Activated naive CD4-positive, alpha-beta T cell treated with anti-CD3 and anti-CD28 coated beads for 36 hours (primary cell): ENCODE measurements at regions not wholly inside any gene's neighbourhood (a gene's known extent, or its start where the extent isn't known, plus 50 kb on each side); places are given as distances from the start of the nearest gene placed in this dataset.

Source experiments
- CTCF ChIA-PET: fragments of 350-600 bp; sonication (Branson Sonifier 250); formaldehyde crosslinking; loops from one replicate; lab custom pipeline; 2021; ENCODE audit warnings: antibody characterized with exemption; lab: Charles Lee
- DNase-seq: peaks from one replicate; pipeline ENCODE4 v3.0.0-alpha.2; 2020
- H3K27ac Mint-ChIP-seq: one replicate; pipeline ENCODE4 v1.8.0; 2021; ENCODE audit warnings: mild to moderate bottlenecking, mixed read lengths
- H3K27me3 Mint-ChIP-seq: one replicate; pipeline ENCODE4 v1.8.0; 2021; ENCODE audit warnings: low read depth, mixed read lengths
- H3K36me3 Mint-ChIP-seq: one replicate; pipeline ENCODE4 v1.8.0; 2021; ENCODE audit warnings: low read depth, mixed read lengths
- H3K4me1 Mint-ChIP-seq: one replicate; pipeline ENCODE4 v1.8.0; 2021; ENCODE audit warnings: low read depth, mixed read lengths
- H3K4me3 Mint-ChIP-seq: one replicate; pipeline ENCODE4 v1.8.0; 2021; ENCODE audit warnings: mild to moderate bottlenecking, moderate library complexity, mixed read lengths
- H3K9me3 Mint-ChIP-seq: one replicate; pipeline ENCODE4 v1.8.0; 2021; ENCODE audit warnings: mixed read lengths
- intact Hi-C: fragments of 100-400 bp; cut with micrococcal nuclease; formaldehyde crosslinking; loops from one replicate; pipeline ENCODE4 v1.15.1; 2023

- H3K27ac Mint-ChIP-seq: no peak overlapping the region
- intact Hi-C loops: no loop called here
- H3K4me3 Mint-ChIP-seq: no peak overlapping the region
- peaks cover 1% of the 10 kb centered on the region for H3K9me3 Mint-ChIP-seq
- CTCF ChIA-PET: no interaction called here
- no peak for DNase-seq
- H3K4me1 Mint-ChIP-seq: no peaks in the 10 kb centered on the region
- no peaks in the 10 kb centered on the region for H3K36me3 Mint-ChIP-seq
- no peaks in the 10 kb centered on the region for H3K27me3 Mint-ChIP-seq
Observed at GRCh38 chr9:13596383-13596970, 317.0 kb upstream of the MPDZ start.

DNA sequence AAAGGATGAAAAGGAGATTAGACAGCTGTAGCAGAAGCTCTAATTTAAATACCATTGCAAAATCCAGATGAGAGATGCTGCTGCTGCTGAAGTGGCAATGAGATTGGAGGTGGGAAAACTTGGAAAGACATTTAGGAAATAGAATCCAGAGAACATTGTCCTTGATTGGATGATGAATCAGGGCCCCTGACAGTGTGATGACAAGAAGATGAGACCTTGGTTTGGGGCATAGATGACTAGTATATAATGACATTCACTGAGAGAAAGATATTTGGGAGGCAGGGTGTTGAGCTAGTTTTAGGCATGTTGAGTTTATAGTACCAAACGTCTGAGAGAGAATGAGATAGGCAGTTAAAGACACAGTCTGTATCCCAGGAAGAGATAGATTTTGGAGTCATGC is 311.5 kb upstream of the MPDZ start:
- H3K4me1 Mint-ChIP-seq: no peaks in the 10 kb centered on the region
- H3K27me3 Mint-ChIP-seq: no peaks in the 10 kb centered on the region
- no peak overlapping the region for H3K27ac Mint-ChIP-seq
- H3K9me3 Mint-ChIP-seq: peaks cover 1% of the 10 kb centered on the region
- H3K36me3 Mint-ChIP-seq: no peaks in the 10 kb centered on the region
- CTCF ChIA-PET: no interaction called here
- intact Hi-C loops: no loop called here
- DNase-seq: no peak
- no peak overlapping the region for H3K4me3 Mint-ChIP-seq

GRCh38 chr9:13589034-13589737 is 309.7 kb upstream of the MPDZ start:
- H3K4me1 Mint-ChIP-seq: no peaks in the 10 kb centered on the region
- peaks cover 1% of the 10 kb centered on the region for H3K9me3 Mint-ChIP-seq
- no peaks in the 10 kb centered on the region for H3K36me3 Mint-ChIP-seq
- H3K4me3 Mint-ChIP-seq: no peak overlapping the region
- H3K27me3 Mint-ChIP-seq: no peaks in the 10 kb centered on the region
- intact Hi-C loops: no loop called here
- no peak for DNase-seq
- CTCF ChIA-PET: no interaction called here
- H3K27ac Mint-ChIP-seq: no peak overlapping the region

DNA sequence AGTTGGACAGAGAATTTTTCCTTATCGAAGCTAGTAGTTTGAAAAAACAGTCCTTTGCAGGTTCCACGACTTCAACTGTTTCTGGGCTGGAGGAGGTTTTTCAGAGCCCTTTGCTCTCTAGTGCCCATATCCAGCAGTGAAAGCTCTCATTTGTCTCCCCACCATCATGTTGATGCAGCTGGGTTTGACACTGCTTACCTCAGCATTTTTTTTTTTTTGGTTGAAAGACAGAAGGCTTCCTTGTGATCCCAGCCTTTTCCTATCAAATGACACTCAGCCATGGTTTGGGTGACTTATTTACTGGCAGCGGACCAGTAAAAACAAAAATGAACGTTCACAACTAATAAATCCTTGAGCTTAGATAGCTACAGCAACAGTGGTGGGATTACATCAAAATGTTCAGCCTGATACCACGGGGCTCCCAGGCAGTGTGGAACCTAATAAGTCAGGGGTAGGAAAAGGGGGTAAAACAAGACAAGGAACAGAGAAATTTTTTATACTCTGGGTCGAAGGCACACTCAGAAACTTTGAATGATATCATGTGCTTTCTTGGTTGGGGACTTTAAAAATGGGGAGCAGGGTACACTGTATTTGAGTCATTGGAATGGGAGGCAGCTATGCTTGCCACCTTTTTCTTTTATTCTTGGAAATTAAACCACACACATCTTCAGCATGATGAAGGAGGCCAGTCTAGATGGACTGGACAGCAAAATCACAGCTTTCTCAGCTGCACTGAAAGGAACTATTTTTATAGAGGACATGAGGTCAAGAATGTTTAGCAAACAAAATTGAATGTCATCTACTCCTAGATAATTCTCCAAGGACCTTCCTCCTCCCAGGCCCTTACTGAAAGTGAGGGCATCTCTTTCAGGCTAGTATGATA is 308.9 kb upstream of the MPDZ start:
- no peaks in the 10 kb centered on the region for H3K36me3 Mint-ChIP-seq
- H3K4me1 Mint-ChIP-seq: no peaks in the 10 kb centered on the region
- H3K27me3 Mint-ChIP-seq: no peaks in the 10 kb centered on the region
- H3K9me3 Mint-ChIP-seq: peaks cover 1% of the 10 kb centered on the region
- no peak for DNase-seq
- H3K4me3 Mint-ChIP-seq: no peak overlapping the region
- intact Hi-C loops: no loop called here
- CTCF ChIA-PET: interaction anchor here (0.6 kb wide), 1 partner anchor 11 kb away, joined by 3 read pairs; no protein-coding TSS in a partner anchor
- H3K27ac Mint-ChIP-seq: no peak overlapping the region

DNA sequence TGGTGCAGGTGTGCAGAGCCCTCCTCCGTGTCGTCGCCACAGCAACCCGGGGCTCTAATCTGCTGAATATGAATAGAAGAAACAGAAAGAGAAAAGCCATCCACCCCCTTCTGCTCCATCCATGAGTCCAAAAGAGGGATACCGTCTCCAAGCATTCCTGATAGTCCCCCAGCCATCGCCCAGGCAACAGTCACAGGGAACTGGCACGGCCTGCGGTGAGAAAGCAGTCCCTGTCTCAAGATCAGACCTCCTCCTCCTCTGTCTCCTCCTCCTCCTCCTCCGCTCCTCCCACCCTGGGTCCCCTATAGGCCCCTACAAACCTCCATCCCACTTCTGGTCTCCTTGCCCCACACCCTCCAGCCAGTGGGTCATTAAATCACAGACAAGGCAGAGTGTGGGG is 308.1 kb upstream of the MPDZ start:
- Mint-ChIP-seq H3K4me1 (no peaks in the 10 kb centered on the region), H3K36me3 (no peaks in the 10 kb centered on the region), H3K9me3 (peaks cover under 1% of the 10 kb centered on the region), H3K27ac (no peak overlapping the region), H3K4me3 (no peak overlapping the region), H3K27me3 (no peaks in the 10 kb centered on the region)
- DNase-seq: no peak
- intact Hi-C loops: no loop called here
- CTCF ChIA-PET: interaction anchor here (0.6 kb wide), 1 partner anchor 12 kb away, joined by 3 read pairs; no protein-coding TSS in a partner anchor

GRCh38 chr9:13586587-13587374 is 307.3 kb upstream of the MPDZ start:
- CTCF ChIA-PET: no interaction called here
- Mint-ChIP-seq H3K9me3 (peaks cover 2% of the 10 kb centered on the region), H3K27ac (no peak overlapping the region), H3K27me3 (no peaks in the 10 kb centered on the region), H3K4me1 (no peaks in the 10 kb centered on the region), H3K4me3 (no peak overlapping the region), H3K36me3 (no peaks in the 10 kb centered on the region)
- intact Hi-C loops: no loop called here
- DNase-seq: no peak

- Mint-ChIP-seq H3K4me3 (no peak overlapping the region), H3K4me1 (no peaks in the 10 kb centered on the region), H3K9me3 (peaks cover 4% of the 10 kb centered on the region), H3K27me3 (no peaks in the 10 kb centered on the region), H3K36me3 (no peaks in the 10 kb centered on the region), H3K27ac (no peak overlapping the region)
- CTCF ChIA-PET: no interaction called here
- intact Hi-C loops: no loop called here
- no peak for DNase-seq
Observed at GRCh38 chr9:13580760-13581159, 301.3 kb upstream of the MPDZ start.

DNA sequence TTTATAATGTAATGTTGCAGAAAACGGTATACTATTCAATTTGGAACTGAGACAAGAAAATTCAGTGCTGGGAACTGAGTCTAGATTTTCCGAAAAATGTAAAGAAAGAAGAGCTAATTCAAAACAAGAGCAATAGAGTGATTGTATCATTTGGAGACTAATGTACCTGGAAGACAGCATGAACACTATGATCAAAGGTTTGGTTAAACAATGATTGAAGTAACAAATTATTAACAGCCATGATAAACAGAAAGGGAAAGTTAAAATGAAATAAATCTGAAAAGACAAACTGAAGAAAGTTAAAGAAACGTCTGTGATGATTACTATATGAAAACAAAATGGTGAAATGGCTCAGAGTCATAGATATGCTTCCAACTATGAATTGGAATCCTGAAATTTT is 300.6 kb upstream of the MPDZ start:
- Mint-ChIP-seq H3K4me3 (no peak overlapping the region), H3K27me3 (no peaks in the 10 kb centered on the region), H3K27ac (no peak overlapping the region), H3K4me1 (no peaks in the 10 kb centered on the region), H3K36me3 (no peaks in the 10 kb centered on the region), H3K9me3 (peaks cover 4% of the 10 kb centered on the region)
- CTCF ChIA-PET: no interaction called here
- DNase-seq: no peak
- intact Hi-C loops: no loop called here

DNA sequence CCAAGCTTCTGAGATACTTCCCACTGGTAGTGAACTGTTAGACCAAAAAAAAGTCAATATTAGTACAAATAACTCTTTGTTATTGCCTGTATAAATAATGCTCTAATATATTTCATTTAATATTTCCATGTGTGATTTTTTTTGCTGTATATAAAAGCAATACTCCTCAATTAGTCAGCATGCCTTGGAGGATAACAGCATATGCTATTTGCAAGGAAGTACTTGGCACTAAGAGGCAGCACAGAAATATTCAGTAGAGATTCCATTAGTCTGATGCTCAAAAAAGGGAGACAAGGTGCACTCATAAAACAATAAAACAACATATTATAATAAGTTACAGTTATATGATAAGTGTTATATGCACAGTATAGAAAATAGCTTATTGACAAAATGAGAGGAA is 296.6 kb upstream of the MPDZ start:
- peaks cover 4% of the 10 kb centered on the region for H3K9me3 Mint-ChIP-seq
- no peak for DNase-seq
- no peak overlapping the region for H3K4me3 Mint-ChIP-seq
- CTCF ChIA-PET: no interaction called here
- H3K4me1 Mint-ChIP-seq: no peaks in the 10 kb centered on the region
- no peak overlapping the region for H3K27ac Mint-ChIP-seq
- no peaks in the 10 kb centered on the region for H3K27me3 Mint-ChIP-seq
- intact Hi-C loops: no loop called here
- no peaks in the 10 kb centered on the region for H3K36me3 Mint-ChIP-seq

DNA sequence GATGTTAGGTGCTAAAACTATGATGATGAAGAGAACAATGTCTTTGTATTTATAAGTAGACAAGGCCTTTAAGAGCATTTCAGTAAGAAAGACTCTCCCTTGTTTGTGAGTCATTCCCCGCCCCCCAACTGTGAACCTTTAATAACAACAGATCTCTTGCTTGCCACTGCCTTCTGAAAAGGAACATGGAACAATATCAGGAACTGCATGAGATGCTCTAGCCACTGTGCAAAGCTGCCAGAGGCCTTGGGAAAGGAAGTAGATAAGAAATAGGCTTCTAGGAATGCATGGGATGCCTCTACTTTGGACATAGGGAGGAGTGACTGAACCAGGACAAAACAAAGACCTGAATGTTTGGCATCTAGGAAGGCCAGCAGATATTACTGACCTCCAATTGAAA is 296.1 kb upstream of the MPDZ start:
- CTCF ChIA-PET: no interaction called here
- intact Hi-C loops: no loop called here
- DNase-seq: no peak
- Mint-ChIP-seq H3K36me3 (no peaks in the 10 kb centered on the region), H3K9me3 (peaks cover 4% of the 10 kb centered on the region), H3K27me3 (no peaks in the 10 kb centered on the region), H3K4me1 (no peaks in the 10 kb centered on the region), H3K4me3 (no peak overlapping the region), H3K27ac (no peak overlapping the region)

DNA sequence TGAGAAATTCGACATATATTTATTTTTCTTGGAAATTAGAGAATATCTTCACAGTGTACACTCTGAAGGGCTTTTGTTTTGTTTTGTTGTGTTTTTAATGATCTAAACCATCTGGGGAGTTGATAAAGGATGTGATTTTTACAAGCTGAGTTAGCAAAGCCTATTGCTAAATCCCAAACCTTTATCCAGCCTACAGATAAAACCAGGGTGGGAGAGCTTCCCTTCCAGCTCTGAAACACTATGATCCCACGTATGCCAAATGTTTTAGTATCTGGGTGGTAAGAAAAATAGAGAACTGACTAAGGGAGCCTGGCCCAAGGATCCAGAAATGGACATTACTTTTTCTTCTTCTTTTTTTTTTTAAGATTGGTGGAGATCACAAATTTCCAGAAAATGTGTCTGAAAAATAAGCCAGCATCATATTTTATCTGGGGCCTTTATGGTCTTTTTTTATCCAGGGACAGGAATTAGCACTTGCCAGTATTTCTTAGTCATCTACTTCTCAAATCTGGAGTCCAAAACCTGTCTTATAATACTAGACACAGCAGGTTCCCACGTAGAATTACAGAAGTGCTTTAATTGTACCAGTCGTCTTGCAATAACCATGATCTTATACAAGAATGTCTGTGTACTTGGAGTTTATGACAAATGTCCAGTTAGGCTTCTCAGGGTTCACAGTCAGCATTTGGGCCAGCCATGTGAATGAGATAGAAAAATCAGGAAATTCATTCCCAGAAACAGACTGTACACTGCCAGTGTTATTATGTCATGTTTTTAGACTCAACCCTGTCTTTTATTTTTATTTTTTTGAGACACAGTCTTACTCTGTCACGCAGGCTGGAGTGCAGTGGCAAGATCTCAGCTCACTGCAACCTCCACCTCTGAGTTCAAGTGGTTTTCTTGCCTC is 290.8 kb upstream of the MPDZ start:
- Mint-ChIP-seq H3K36me3 (no peaks in the 10 kb centered on the region), H3K27ac (no peak overlapping the region), H3K27me3 (peaks cover 11% of the 10 kb centered on the region), H3K4me1 (peaks cover 7% of the 10 kb centered on the region), H3K4me3 (no peak overlapping the region), H3K9me3 (peaks cover 4% of the 10 kb centered on the region)
- CTCF ChIA-PET: no interaction called here
- intact Hi-C loops: no loop called here
- DNase-seq: no peak
